NCI-H2171 (cell line): ENCODE measurements at regions not wholly inside any gene's neighbourhood (a gene's known extent, or its start where the extent isn't known, plus 50 kb on each side); places are given as distances from the start of the nearest gene placed in this dataset.
A peak's percentile ranks its signal among the peaks of the same experiment; 100 is the strongest.
"Not testable (repeated sequence)": the region's sequence is repeated elsewhere in the genome, so short reads cannot be mapped to it uniquely, and the experiment has no call there.

Experiments used
- DNase-seq: peaks from one replicate; lab custom pipeline; 2025; lab: John Stamatoyannopoulos, UW

DNA sequence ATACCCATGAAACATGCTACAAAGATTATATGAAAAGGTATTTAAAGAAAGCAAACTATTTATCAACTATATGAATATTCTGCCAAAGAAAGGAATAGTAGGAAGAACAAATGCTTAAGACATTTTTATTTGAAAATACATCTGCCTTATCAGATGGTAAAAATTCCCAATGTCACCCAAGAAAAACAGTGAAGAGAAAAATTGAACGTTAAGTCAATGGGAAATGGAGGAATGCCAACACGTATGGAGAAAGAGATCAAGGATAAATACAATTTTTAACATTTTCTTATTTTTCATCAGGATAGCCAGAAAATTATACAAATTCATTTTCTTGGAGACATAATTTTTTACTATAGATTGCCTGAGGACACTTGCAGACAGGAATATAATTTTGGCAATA is 394.2 kb downstream of the ZEB2 start:
- no peak for DNase-seq

DNA sequence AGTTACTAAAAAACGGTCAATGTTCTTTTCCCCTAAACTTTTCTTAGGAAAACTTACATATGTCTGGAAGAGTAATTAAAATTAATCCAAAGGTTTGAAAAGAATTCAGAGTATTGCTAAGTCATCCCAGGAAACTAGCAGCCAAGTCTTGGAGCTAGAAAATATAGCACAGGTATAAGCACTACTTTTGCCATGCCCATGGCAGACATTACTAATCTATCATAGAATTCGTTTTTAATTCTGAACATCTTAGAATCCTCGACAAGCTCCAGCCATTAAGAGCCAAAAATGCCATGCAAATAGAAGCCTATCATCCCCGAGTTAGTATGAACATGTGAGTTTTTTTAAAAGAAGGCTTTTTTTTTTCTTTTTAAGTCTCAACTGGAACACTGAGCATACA is 395.0 kb downstream of the ZEB2 start:
- DNase-seq: no peak

DNA sequence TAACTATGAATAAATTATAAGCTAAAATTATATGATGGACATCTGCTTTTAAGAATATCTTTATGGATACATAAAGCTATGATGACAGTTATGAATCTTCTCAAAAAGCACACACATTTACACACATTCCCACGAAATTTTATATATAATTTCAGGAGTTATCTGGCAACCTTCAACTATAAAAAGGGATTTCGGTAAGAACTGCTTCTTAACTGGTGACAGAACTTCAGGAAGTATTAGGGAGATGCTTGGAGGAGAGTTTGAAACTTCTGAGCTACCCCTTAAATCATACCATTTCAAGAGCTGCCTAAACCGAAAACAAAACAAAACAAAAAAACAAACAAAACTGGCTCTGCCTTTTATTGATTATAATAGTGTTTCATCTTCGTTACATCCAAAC is 399.4 kb downstream of the ZEB2 start:
- no peak for DNase-seq

DNA sequence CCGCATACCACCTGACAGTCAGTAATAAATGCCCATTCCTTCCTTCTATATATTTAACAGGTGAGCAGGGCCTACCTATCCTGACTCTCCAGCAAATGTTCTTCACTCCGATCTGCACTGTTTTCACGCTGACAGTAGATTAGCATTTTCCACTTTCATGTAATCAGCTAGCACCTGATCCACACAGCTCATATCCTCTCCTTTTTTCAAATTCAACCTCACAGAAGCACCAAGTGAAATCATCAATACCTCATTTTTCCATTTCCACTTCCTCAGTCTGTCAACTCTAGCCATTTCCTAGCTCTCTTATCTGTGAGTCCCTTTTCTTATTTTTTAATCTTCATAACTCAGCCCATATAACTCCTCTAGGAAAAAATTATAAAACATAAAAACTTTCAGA is 402.8 kb downstream of the ZEB2 start:
- no peak for DNase-seq

DNA sequence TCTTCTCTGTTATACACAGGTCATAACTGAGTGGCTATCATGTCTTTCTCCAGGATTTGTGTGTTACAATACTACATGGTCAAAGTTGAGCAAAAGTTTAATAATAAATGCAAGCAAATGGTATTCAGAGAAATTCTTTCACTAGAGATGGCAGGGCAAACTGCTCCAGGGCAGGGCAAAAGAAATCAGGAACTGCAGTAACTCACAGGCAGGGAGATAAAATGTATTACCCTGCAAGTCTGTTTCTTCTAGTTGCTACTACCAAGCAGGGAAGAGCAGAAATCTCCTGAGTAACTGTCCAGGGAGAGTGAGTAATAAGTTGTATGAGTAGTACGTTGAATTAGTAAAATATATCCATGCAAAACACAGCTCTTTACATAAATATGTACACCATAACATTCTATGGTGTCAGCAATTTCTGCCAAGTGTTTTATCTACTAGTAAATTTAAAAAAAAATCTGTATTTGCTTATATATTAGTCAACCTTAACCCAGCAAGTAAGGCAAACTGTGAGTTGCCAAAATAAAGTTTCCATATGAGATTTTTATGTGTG is 404.1 kb downstream of the ZEB2 start:
- DNase-seq: no peak

DNA sequence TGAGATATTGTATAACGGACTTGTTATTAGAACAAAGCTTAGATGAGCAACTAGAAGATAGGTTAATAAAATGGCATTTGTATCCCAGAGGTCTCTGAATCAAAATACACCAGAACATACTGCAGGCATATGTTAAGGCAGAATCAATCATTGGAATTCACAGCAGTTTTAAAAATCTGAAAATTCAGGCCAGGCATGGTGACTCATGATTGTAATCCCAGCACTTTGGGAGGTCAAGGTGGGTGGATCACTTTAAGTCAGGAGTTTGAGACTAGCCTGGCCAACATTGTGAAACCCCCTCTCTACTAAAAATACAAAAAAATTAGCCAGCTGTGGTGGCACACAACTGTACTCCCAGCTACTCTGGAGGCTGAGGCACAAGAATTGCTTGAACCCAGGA is 405.2 kb downstream of the ZEB2 start:
- DNase-seq: no peak

DNA sequence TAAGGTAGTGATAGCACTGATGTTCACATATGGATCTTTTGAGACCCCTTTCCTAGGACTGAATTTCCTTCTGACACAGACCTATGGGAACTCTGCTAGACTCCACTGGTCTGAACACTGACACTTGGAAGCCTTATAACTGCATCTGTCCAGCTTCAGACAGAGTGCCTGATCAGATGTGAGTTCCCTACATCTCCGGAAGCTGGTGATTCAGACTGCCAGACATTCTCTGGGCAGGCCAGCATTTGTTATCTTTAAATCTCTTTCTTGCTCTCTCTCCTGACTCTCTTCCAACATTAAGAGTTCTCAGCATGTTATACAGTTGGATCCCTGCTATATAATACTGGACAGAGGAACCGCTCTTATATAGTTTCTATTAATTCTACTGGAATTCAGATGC is 408.5 kb downstream of the ZEB2 start:
- DNase-seq: no peak

DNA sequence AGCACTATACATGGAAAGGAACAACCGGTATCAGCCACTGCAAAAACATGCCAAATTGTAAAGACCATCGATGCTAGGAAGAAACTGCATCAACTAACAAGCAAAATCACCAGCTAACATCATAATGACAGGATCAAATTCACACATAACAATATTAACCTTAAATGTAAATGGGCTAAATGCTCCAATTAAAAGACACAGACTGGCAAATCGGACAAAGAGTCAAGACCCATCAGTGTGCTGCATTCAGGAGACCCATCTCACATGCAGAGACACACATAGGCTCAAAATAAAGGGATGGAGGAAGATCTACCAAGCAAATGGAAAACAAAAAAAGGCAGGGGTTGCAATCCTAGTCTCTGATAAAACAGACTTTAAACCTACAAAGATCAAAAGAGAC is 413.8 kb downstream of the ZEB2 start:
- DNase-seq: not testable (repeated sequence)

DNA sequence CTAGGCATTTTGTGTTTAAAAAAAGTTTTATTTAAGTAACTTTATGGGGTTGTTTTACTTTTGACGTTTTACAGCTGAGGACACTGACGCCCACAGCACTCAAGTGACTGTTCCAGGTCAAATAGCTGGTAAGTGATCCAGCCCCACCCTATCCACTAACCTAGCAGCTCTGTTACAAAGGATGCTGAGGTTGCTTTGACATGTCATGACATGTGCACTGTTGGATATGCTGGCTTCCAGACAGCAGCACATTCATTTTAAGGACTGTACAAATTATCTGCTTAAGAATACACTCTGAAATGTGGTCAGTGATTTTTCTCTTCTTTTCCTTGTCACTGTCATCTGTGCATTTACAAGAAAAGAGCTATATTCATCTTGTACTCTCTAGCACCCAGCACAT is 417.5 kb downstream of the ZEB2 start:
- DNase-seq: peak; percentile 31

DNA sequence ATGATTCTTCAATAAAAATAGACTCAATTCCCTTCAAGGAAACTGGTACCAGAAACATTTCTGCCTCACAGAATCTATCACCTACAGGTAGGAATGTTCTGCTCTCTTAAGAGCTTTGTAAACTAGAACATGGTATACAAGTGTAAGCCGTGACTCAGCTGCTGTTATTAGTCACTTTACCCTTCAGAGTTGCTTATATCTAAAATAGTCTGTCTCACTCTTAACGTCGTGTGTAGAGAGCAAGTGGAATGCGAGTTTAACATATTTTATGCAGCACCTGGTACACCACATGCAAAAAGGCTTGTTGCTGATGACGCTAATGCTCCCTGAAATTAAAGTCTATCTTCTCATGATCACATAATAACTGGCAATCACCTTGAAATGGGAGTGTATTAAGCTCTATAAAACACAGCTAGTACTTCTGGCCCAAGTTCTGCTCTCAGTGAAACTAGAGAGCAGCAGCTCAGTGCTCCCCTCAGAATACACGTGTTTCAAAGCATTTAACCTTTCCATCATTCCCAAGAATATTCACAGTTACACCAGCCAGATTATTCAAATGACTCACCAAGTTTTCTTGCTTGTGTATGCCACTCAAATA is 420.0 kb downstream of the ZEB2 start:
- no peak for DNase-seq

DNA sequence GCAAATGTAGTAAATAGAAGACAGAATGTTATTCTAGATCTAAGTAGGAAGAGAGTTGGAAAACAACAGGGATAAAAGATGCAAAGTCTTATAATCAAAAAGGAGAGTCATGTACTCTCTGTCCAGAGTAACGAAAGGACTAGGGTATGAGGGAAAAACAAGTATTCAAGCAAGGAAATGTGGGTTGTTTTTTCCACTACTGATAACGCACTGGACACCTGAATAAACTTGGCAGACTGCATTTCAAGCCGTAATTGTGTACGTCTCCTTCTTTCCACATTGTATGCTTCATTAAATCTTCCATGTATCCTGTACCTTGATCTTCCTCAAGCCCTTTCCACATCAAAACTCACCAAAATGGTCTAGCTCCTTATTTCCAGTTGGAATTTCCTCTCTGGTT is 420.6 kb downstream of the ZEB2 start:
- no peak for DNase-seq

DNA sequence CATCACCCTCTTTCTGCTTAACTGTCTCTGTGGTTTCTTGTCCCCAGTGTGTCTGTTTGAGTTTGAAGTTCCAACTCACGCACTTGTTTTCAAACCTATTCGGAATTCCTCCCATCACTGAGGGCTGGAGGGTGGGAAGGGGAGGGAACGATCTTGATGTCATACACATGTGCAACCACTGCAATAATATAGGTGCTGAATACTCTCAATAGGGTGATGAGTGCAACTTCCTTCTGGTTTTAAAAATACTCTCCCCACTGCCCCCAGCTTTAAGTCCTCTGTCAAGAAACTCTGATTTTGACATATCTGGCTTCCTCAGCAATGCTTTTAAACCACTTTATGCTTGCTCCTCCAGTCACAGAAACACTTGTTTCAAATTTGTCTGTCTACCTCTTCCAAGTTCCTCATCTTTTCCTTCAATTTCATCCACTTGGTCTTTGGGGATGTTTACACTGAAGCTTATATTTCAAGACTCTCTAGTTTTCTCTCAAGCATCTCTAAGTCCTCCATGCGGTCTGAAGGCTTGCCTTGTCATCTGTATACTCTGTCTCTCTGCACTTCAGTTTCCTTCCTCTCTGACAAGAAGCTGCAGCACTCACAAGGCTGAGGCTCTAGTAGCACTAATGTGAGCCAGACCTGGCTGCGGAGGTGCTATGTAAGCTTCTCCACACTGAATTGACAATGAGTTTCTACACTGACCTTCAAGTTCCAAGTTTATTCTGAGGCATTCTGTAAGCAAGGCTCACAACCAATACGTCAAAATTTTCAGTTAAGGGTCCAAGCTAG is 422.3 kb downstream of the ZEB2 start:
- no peak for DNase-seq

DNA sequence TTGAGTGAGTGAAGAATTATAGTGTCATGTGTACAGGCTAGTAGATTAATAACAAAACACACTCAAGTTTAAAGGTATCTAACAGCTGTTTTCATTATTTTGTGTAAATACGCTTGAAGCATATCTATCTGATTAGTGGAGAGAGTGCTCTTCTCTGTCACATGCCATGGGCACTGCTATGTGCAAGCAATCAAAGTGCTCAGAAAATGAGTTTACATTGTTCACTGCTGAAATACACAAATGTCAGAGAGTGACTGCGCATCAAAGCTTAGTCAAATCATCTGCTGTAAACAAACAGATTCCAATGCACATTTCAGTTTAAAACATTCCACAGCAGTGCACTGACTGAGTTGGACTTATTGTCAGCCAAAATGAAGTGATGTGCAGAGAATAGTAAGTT is 423.4 kb downstream of the ZEB2 start:
- no peak for DNase-seq

DNA sequence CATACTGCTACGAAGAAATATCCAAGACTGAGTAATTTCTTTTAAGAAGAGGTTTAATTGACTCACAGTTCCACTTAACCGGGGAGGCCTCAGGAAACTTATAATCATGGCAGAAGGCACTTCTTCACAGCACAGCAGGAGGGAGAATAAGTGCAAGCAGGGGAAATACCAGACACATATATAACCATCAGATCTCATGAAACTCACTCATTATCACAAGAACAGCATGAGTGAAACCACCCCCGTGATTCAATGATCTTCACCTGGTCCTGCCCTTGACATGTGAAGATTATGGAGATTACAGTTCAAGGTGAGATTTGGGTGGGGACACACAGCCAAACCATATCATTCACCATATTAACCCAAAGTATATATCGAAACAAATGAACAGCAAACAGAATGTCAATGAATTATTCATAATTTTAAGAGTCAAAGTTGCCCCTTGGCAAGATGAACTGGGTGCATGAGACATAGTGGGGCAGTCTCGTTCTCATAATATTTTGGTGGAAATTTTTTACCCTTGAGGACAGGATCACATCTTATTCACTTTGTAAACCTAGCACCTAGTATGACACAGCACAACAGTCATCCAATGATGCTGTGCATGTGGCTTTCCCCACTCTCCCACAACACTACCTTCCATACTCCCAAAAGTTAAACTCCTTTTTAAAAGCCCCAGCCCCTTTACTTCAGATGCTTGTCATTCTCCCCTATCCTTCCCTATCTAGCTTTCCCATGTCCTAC is 425.3 kb downstream of the ZEB2 start:
- DNase-seq: no peak

DNA sequence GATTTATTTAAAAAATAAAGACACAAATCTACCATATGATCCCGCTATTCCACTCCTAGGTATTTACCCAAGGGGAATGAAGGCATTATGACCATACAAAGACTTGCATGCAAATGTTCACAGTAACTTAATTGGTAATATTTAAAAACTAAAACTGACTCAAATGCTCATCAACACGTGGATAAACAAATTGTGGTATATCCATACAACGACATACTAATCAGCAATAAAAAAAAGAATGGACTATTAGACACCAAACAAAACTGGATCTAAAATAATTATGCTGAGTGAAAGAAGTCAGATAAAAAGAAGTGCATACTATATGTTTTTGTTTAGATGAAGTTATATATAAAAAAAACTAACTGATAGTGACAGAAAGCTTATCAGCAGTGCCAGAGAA is 428.3 kb downstream of the ZEB2 start:
- no peak for DNase-seq

DNA sequence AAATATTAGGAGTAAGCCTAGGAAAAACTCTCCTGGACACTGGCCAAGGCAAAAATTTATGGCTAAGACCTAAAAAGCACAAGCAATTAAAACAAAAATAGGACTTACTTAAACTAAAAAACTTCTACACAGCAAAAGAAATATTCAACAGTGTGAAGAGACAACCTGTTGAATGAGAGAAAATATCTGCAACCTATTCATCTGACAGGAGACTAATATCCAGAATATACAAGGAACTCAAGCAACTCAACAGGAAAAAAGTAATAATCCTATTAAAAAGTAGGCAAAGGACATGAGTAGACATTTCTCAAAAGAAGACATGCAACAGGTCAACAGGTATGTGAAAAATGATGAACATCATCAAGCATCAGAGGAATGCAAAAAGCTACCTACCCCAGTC is 431.1 kb downstream of the ZEB2 start:
- no peak for DNase-seq

DNA sequence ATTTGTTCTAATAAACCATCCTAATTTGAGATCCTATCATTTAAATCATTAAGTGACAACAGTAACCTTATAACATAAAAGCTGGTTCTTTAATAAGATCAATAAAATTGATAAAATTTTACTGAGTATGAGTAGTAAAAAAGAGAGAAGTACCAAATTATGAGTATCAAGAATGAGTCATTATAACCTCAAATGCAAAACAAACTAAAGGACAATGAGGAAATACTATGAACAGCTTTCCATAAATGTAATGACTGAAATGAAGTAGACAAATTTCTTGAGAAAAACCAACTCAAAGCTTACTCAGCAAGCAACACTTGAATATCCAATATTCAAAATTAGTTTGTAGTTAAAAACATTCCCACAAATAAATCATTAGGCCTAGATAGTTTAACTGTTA is 433.0 kb downstream of the ZEB2 start:
- DNase-seq: no peak

DNA sequence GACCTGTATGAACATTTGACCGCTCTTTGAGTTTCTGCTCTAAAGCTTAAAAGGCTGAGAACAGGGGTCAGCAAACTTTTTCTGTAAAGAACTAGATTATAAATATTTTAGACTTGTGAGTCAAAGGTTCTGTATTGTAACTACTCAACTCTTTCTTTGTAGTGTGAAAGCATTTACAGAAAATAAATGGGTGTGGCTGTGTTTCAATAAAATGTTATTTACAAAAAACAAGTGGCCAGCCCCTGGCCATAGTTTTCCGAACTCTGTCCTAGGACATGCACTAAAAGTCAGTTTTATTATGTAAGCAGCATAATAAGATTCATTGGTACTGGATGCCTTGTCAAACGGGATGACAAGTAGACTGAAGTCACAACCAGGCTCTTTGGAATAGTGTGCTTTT is 434.9 kb downstream of the ZEB2 start:
- DNase-seq: no peak

DNA sequence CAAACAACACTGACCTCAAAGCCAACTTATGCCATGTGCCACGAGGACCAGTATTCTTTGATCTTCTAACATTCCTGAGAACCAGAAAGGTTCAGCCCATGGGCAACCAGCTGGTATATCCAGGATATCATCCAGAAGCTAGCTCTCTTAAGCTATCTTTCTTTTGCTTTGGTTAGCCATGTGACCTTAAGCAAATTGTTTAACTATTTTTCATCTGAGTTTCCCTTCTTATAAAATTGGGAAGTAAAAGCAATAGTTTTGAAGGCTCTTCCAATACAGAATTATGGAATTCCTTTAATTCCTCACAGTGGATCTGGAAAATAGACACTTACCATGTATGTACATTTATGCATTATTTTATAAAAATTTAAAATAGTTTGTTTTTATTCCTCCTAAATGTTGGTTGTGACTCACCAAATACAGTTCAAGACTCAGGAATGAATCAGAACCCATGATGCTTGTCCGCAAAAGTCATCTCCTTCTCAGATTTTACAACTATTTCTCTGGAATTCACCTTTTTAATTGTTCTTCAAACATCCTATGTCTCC is 435.7 kb downstream of the ZEB2 start:
- DNase-seq: no peak

DNA sequence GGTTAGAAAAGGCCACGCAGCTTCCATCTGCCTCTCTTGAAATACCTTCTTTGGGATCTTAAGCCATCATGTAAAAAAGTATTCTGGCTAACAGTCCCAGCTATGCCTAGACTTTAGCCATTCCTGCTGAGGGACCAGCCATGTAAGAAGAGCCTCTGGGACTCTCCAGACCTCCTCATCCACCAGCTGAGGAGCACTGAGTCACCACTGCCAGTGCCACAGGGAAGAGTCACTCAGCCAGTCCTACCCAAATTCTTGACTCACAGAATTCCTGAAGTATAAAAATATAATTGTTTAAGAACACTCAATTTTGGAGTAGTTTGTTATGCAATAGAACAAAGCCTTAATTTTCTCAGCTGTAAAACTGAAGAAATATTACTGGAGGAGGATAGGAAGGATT is 436.7 kb downstream of the ZEB2 start:
- DNase-seq: no peak

DNA sequence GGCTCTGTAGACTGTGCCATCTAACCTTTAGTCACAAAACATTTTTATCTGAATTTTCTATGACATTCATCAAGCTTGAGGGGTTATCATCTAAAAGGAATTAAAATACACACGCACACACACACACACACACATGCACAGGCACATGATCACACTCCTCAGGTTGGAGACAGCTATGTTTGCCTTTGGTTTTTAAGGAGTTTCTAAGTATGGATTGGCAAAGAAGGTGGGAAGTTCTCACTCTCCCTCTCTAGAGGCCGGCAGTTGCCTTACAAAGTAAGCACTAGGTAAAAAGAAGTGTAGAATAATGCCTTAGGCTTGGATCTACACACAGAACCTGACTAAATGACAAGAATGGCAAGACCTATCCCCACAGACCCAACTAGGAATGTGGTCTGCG is 437.1 kb downstream of the ZEB2 start:
- DNase-seq: no peak

DNA sequence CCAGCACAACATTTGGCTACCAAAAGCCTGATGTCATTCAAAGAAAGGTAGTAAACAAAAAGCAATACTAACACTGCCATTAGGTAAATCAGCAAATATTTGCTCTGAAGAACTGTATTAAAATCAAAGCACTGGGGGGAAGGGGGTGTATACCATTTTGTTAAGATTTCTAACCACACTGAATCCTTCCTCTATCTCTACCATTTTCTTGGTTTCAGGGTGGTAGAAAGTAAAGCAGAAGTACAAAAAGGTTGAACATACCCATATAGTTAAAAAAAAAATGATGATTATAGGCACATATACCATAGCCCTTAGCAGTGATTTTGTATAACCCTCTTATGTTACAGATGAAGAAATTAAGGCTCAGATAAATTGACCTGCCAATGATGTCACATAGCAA is 437.6 kb downstream of the ZEB2 start:
- no peak for DNase-seq

DNA sequence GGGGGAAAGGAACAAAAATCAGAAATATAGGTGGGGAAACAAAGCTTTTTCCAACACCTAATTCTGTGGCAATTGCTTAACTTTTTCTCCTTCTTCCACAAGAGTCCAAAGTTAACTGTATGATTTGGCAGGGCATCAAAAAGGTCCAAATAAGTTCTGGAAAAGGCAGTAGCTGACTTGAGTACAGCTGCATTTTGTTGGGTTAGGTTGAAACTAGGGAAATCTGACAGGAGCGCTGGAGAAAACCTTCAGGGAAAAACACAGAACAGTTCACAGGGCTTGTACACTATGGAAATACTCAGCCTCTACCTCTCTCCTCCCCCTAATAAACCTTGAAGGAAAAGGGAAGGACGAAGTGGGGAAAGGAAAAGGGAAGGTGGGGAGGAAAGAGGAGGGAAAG is 438.6 kb downstream of the ZEB2 start:
- no peak for DNase-seq
